Right atrium auricular region (tissue), 2 donors: ENCODE measurements at regions not wholly inside any gene's neighbourhood (a gene's known extent, or its start where the extent isn't known, plus 50 kb on each side); places are given as distances from the start of the nearest gene placed in this dataset.
"Not testable (repeated sequence)": the region's sequence is repeated elsewhere in the genome, so short reads cannot be mapped to it uniquely, and the experiment has no call there.

Experiments
- DNase-seq: peaks from one replicate; pipeline ENCODE4 v3.0.0-alpha.2; 2019; ENCODE audit warnings: low spot score
- H3K27ac ChIP-seq, 2 donors: fragments of 200-600 bp; sonication (generic); 1 replicate in 1 of 2; 2 replicates in 1 of 2; pipeline ENCODE4 v1.5.1; 2016 to 2019
- H3K27me3 ChIP-seq, 2 donors: fragments of 200-600 bp; sonication (generic); one replicate each; pipeline versions ENCODE4 v1.5.1 to v1.6.0; 2017 to 2019
- H3K36me3 ChIP-seq: fragments of 200-600 bp; sonication (generic); one replicate; pipeline ENCODE4 v1.5.1; 2016
- H3K4me1 ChIP-seq, 2 donors: fragments of 200-600 bp; sonication (generic); one replicate each; pipeline versions ENCODE4 v1.5.1 to v1.6.0; 2017 to 2019
- H3K4me3 ChIP-seq, 2 donors: fragments of 200-600 bp; sonication (generic); 1 replicate in 1 of 2; 2 replicates in 1 of 2; pipeline ENCODE4 v1.5.1; 2017 to 2019; ENCODE audit warnings: mild to moderate bottlenecking in 1 of 2, moderate library complexity in 1 of 2
- H3K9me3 ChIP-seq, 2 donors: fragments of 200-600 bp; sonication (generic); one replicate each; pipeline ENCODE4 v1.5.1; 2019
- TF ChIP-seq, protein P1 (sequence below), 2 donors: fragments of 200-600 bp; sonication (generic); IDR thresholded peaks; one replicate each; pipeline ENCODE4 v1.5.1; 2019; ENCODE audit warnings: antibody characterized with exemption in 2 of 2

GRCh38 chr10:80829562-80829961, 291.9 kb downstream of the SH2D4B start:
- DNase-seq = no peak
- no peak overlapping the region for H3K27ac ChIP-seq
- H3K9me3 ChIP-seq = peaks cover 0 to 42% of the 10 kb centered on the region in 2 donors
- H3K4me3 ChIP-seq = no peak overlapping the region
- H3K4me1 ChIP-seq = no peaks in the 10 kb centered on the region
- TF ChIP-seq, protein P1, sequence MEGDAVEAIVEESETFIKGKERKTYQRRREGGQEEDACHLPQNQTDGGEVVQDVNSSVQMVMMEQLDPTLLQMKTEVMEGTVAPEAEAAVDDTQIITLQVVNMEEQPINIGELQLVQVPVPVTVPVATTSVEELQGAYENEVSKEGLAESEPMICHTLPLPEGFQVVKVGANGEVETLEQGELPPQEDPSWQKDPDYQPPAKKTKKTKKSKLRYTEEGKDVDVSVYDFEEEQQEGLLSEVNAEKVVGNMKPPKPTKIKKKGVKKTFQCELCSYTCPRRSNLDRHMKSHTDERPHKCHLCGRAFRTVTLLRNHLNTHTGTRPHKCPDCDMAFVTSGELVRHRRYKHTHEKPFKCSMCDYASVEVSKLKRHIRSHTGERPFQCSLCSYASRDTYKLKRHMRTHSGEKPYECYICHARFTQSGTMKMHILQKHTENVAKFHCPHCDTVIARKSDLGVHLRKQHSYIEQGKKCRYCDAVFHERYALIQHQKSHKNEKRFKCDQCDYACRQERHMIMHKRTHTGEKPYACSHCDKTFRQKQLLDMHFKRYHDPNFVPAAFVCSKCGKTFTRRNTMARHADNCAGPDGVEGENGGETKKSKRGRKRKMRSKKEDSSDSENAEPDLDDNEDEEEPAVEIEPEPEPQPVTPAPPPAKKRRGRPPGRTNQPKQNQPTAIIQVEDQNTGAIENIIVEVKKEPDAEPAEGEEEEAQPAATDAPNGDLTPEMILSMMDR (IDR thresholded peaks at IDR 0.05) = no peak
- no peaks in the 10 kb centered on the region for H3K36me3 ChIP-seq
- no peaks in the 10 kb centered on the region for H3K27me3 ChIP-seq

- H3K9me3 ChIP-seq = peaks cover 0 to 37% of the 10 kb centered on the region in 2 donors
- H3K4me3 ChIP-seq, H3K4me1 ChIP-seq, H3K36me3 ChIP-seq, H3K27ac ChIP-seq, DNase-seq, H3K27me3 ChIP-seq: not testable (repeated sequence)
These were observed 295.0 kb downstream of the SH2D4B start for GRCh38 chr10:80832693-80833092.

GRCh38 chr10:80855348-80855971, 317.8 kb downstream of the SH2D4B start:
- DNase-seq = no peak
- Histone ChIP-seq H3K36me3 (no peaks in the 10 kb centered on the region), H3K9me3 (no peaks in the 10 kb centered on the region), H3K4me1 (no peaks in the 10 kb centered on the region), H3K4me3 (no peak overlapping the region), H3K27ac (no peak overlapping the region), H3K27me3 (no peaks in the 10 kb centered on the region)
- TF ChIP-seq, protein P1 (IDR thresholded peaks at IDR 0.05) = no peak

DNA sequence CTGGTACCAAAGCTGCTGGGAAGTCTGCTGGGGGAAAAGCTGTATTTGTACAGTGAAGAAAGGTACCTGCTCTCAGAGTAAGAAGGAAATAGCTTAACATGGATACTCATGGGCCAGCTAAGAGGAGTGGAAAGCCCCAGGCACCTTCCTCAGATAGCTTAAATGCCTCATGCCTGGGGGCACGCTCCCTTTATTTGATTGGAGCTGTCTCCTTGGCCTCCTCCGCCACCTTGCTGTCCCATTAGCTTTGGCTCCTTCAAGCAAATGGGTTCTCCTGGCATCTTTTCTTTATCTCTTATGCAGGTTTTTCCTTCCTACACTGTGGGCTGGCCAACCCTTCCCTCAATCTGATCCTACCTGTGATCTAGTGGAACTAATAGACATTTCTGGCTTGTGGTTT, 318.5 kb downstream of the SH2D4B start:
- DNase-seq = no peak
- Histone ChIP-seq H3K9me3 (no peaks in the 10 kb centered on the region), H3K4me1 (no peaks in the 10 kb centered on the region), H3K27ac (no peak overlapping the region), H3K4me3 (no peak overlapping the region), H3K27me3 (no peaks in the 10 kb centered on the region), H3K36me3 (no peaks in the 10 kb centered on the region)
- TF ChIP-seq, protein P1 (IDR thresholded peaks at IDR 0.05) = no peak

DNA sequence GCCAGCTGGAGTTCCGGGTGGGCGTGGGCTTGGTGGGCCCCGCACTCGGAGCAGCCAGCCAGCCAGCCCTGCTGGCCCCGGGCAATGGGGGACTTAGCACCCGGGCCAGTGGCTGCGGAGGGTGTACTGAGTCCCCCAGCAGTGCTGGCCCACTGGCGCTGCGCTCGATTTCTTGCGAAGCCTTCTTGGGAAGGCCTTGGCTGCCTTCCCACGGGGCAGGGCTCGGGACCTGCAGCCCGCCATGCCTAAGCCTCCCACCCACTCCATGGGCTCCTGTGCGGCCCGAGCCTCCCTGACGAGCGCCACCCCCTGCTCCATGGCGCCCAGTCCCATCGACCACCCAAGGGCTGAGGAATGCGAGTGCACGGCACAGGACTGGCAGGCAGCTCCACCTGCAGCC, 321.6 kb downstream of the SH2D4B start:
- H3K4me1 ChIP-seq, H3K27me3 ChIP-seq, H3K36me3 ChIP-seq, H3K9me3 ChIP-seq, H3K27ac ChIP-seq, DNase-seq, H3K4me3 ChIP-seq: not testable (repeated sequence)

DNA sequence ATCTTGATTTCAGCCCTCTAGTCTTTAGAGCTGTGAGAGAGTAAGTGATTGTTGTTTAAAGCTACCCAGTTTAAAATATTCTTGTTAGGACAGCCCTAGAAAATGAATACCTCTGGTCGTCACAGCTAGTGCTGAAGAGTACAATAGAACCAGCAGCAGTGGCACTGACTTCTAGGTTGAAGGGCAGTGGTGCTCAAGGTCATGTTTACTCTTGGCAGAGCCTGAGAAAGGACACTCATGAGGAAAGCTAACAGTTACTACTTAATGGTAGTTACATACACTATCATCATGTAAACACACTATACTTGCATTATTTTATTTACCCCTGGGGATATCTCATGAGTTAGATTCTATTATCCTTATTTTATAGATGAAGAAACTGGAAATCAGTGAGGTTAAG, 323.0 kb downstream of the SH2D4B start:
- H3K27ac ChIP-seq = no peak overlapping the region
- H3K36me3 ChIP-seq = no peaks in the 10 kb centered on the region
- no peak overlapping the region for H3K4me3 ChIP-seq
- TF ChIP-seq, protein P1 (IDR thresholded peaks at IDR 0.05) = no peak
- no peak for DNase-seq
- H3K4me1 ChIP-seq = no peaks in the 10 kb centered on the region
- no peaks in the 10 kb centered on the region for H3K27me3 ChIP-seq
- no peaks in the 10 kb centered on the region for H3K9me3 ChIP-seq

- TF ChIP-seq, protein P1 (IDR thresholded peaks at IDR 0.05) = no peak
- no peaks in the 10 kb centered on the region for H3K4me1 ChIP-seq
- no peaks in the 10 kb centered on the region for H3K27me3 ChIP-seq
- H3K4me3 ChIP-seq = no peak overlapping the region
- no peaks in the 10 kb centered on the region for H3K9me3 ChIP-seq
- H3K36me3 ChIP-seq = no peaks in the 10 kb centered on the region
- no peak for DNase-seq
- H3K27ac ChIP-seq = no peak overlapping the region
These were observed 324.2 kb downstream of the SH2D4B start for GRCh38 chr10:80861882-80862281.
